NCI-H460 (cell line): ENCODE measurements at regions not wholly inside any gene's neighbourhood (a gene's known extent, or its start where the extent isn't known, plus 50 kb on each side); places are given as distances from the start of the nearest gene placed in this dataset.

Source experiments
- DNase-seq: peaks from one replicate; pipeline ENCODE4 v3.0.0-alpha.2; 2016; ENCODE audit warnings: low read depth; ENCODE audit errors: extremely low read depth

- no peak for DNase-seq
Measured at GRCh38 chr3:116767726-116768125, 58.1 kb downstream of the TUSC7 start.

GRCh38 chr3:116770815-116771450, 61.4 kb downstream of the TUSC7 start:
- DNase-seq: peak; percentile 26

- DNase-seq: no peak
Measured at GRCh38 chr3:116776880-116777785, 67.6 kb downstream of the TUSC7 start.

- no peak for DNase-seq
Measured at GRCh38 chr3:116785226-116785625, 75.6 kb downstream of the TUSC7 start.

- DNase-seq: no peak
Measured at GRCh38 chr3:116802651-116803050, 93.1 kb downstream of the TUSC7 start.

- DNase-seq: no peak
Measured at GRCh38 chr3:116806351-116806750, 96.8 kb downstream of the TUSC7 start.

GRCh38 chr3:116808725-116809124, 99.1 kb downstream of the TUSC7 start:
- DNase-seq: no peak

- DNase-seq: no peak
Measured at GRCh38 chr3:116809208-116809607, 99.6 kb downstream of the TUSC7 start.

GRCh38 chr3:116811754-116812153, 102.2 kb downstream of the TUSC7 start:
- no peak for DNase-seq

- no peak for DNase-seq
Measured at GRCh38 chr3:116812949-116813348, 103.4 kb downstream of the TUSC7 start.

GRCh38 chr3:116815321-116815720, 105.7 kb downstream of the TUSC7 start:
- DNase-seq: no peak

GRCh38 chr3:116815831-116816588, 106.4 kb downstream of the TUSC7 start:
- DNase-seq: no peak

GRCh38 chr3:116821371-116821770, 111.8 kb downstream of the TUSC7 start:
- DNase-seq: no peak

- no peak for DNase-seq
Measured at GRCh38 chr3:116824208-116824607, 114.6 kb downstream of the TUSC7 start.

GRCh38 chr3:116833202-116833601, 123.6 kb downstream of the TUSC7 start:
- DNase-seq: no peak

GRCh38 chr3:116834816-116835215, 125.2 kb downstream of the TUSC7 start:
- no peak for DNase-seq

- DNase-seq: no peak
Measured at GRCh38 chr3:116835658-116836057, 126.1 kb downstream of the TUSC7 start.

GRCh38 chr3:116836286-116836685, 126.7 kb downstream of the TUSC7 start:
- DNase-seq: no peak

GRCh38 chr3:116837483-116837882, 127.9 kb downstream of the TUSC7 start:
- DNase-seq: no peak

GRCh38 chr3:116841003-116841735, 131.6 kb downstream of the TUSC7 start:
- no peak for DNase-seq
